ENCODE measurements at regions not wholly inside any gene's neighbourhood (a gene's known extent, or its start where the extent isn't known, plus 50 kb on each side); places are given as distances from the start of the nearest gene placed in this dataset.

GRCh38 chr3:69531576-69532546 is 146.0 kb upstream of the FRMD4B start:
- DNase-seq = no peak

- DNase-seq = no peak
Measured at GRCh38 chr3:69530554-69530953, 144.7 kb upstream of the FRMD4B start.

GRCh38 chr3:69527498-69527897 is 141.6 kb upstream of the FRMD4B start:
- no peak for DNase-seq

- DNase-seq = no peak
Measured at GRCh38 chr3:69524816-69525215, 138.9 kb upstream of the FRMD4B start.

GRCh38 chr3:69521286-69521685 is 135.4 kb upstream of the FRMD4B start:
- DNase-seq = no peak

GRCh38 chr3:69511361-69511760 is 125.5 kb upstream of the FRMD4B start:
- DNase-seq = no peak

- DNase-seq = no peak
Measured at GRCh38 chr3:69510481-69511030, 124.7 kb upstream of the FRMD4B start.

- DNase-seq = no peak
Measured at GRCh38 chr3:69509288-69509687, 123.4 kb upstream of the FRMD4B start.

- DNase-seq = peak; percentile 23
Measured at GRCh38 chr3:69505770-69506407, 120.0 kb upstream of the FRMD4B start.

- no peak for DNase-seq
Measured at GRCh38 chr3:69504232-69504631, 118.3 kb upstream of the FRMD4B start.

- DNase-seq = no peak
Measured at GRCh38 chr3:69500604-69501003, 114.7 kb upstream of the FRMD4B start.

- DNase-seq = no peak
Measured at GRCh38 chr3:69499899-69500421, 114.1 kb upstream of the FRMD4B start.

GRCh38 chr3:69499422-69499821 is 113.5 kb upstream of the FRMD4B start:
- DNase-seq = no peak

- DNase-seq = no peak
Measured at GRCh38 chr3:69496856-69497255, 111.0 kb upstream of the FRMD4B start.

GRCh38 chr3:69494185-69494584 is 108.3 kb upstream of the FRMD4B start:
- DNase-seq = no peak

GRCh38 chr3:69493157-69493556 is 107.3 kb upstream of the FRMD4B start:
- DNase-seq = no peak

GRCh38 chr3:69491975-69492374 is 106.1 kb upstream of the FRMD4B start:
- DNase-seq = no peak

- DNase-seq = no peak
Measured at GRCh38 chr3:69490971-69491370, 105.1 kb upstream of the FRMD4B start.

- DNase-seq = no peak
Measured at GRCh38 chr3:69490235-69490634, 104.3 kb upstream of the FRMD4B start.

GRCh38 chr3:69488026-69488425 is 102.1 kb upstream of the FRMD4B start:
- DNase-seq = no peak

GRCh38 chr3:69485489-69485888 is 99.6 kb upstream of the FRMD4B start:
- no peak for DNase-seq

GRCh38 chr3:69484507-69485393 is 98.9 kb upstream of the FRMD4B start:
- DNase-seq = no peak

- no peak for DNase-seq
Measured at GRCh38 chr3:69483449-69483848, 97.6 kb upstream of the FRMD4B start.

Data from NCI-H774 (cell line).